ENCODE measurements at regions not wholly inside any gene's neighbourhood (a gene's known extent, or its start where the extent isn't known, plus 50 kb on each side); places are given as distances from the start of the nearest gene placed in this dataset.

DNA sequence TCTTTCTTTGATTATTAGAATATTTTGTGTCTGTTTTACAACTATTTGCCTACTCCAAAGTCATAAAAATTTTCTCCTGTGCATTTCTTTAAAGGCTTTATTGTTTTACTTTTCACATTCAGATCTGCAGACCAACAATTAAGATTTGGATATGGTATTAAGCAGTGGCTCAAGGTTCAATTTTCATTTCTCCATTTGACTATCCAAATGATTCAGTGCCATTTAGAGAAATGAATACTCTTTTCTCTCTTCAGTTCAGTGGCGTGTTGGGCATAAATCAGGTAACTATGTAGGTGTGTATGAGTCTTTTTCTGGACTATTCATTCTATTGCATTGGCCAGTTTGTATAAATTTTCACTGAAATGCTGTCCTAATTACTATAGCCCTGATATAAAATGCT is 57.3 kb upstream of the IL1R1 start:
- no peak for DNase-seq (ENCODE audit: low read depth)
- H3K4me3 ChIP-seq (ENCODE audit: low read length), result no peak overlapping the region
- TF ChIP-seq, protein P1, sequence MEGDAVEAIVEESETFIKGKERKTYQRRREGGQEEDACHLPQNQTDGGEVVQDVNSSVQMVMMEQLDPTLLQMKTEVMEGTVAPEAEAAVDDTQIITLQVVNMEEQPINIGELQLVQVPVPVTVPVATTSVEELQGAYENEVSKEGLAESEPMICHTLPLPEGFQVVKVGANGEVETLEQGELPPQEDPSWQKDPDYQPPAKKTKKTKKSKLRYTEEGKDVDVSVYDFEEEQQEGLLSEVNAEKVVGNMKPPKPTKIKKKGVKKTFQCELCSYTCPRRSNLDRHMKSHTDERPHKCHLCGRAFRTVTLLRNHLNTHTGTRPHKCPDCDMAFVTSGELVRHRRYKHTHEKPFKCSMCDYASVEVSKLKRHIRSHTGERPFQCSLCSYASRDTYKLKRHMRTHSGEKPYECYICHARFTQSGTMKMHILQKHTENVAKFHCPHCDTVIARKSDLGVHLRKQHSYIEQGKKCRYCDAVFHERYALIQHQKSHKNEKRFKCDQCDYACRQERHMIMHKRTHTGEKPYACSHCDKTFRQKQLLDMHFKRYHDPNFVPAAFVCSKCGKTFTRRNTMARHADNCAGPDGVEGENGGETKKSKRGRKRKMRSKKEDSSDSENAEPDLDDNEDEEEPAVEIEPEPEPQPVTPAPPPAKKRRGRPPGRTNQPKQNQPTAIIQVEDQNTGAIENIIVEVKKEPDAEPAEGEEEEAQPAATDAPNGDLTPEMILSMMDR (conservative IDR thresholded peaks at IDR 0.05; ENCODE audit: low read depth, low read length), result no peak

- TF ChIP-seq, protein P1 (conservative IDR thresholded peaks at IDR 0.05; ENCODE audit: low read depth, low read length), result no peak
- no peak for DNase-seq (ENCODE audit: low read depth)
Observed at GRCh38 chr2:102086150-102086872, 56.2 kb upstream of the IL1R1 start.

GRCh38 chr2:102091121-102091520 is 51.4 kb upstream of the IL1R1 start:
- TF ChIP-seq, protein P1 (conservative IDR thresholded peaks at IDR 0.05; ENCODE audit: low read depth, low read length), result no peak
- DNase-seq (ENCODE audit: low read depth), result no peak
- no peak overlapping the region for H3K4me3 ChIP-seq (ENCODE audit: low read length)

More at GRCh38 chr2:102086150-102086872, 56.2 kb upstream of the IL1R1 start:
- H3K4me3 ChIP-seq (ENCODE audit: low read length), result no peak overlapping the region

GRCh38 chr2:102091908-102092307 is 50.6 kb upstream of the IL1R1 start:
- TF ChIP-seq, protein P1 (conservative IDR thresholded peaks at IDR 0.05; ENCODE audit: low read depth, low read length), result no peak
- no peak for DNase-seq (ENCODE audit: low read depth)
- H3K4me3 ChIP-seq (ENCODE audit: low read length), result no peak overlapping the region

- TF ChIP-seq, protein P1 (conservative IDR thresholded peaks at IDR 0.05; ENCODE audit: low read depth, low read length), result no peak
- no peak overlapping the region for H3K4me3 ChIP-seq (ENCODE audit: low read length)
- DNase-seq (ENCODE audit: low read depth), result no peak
Observed at GRCh38 chr2:102092535-102092934, 50.0 kb upstream of the IL1R1 start.
